NCI-H510A treated with DMSO at 0.1 percent for 48 hours (cell line): ENCODE measurements at regions not wholly inside any gene's neighbourhood (a gene's known extent, or its start where the extent isn't known, plus 50 kb on each side); places are given as distances from the start of the nearest gene placed in this dataset.
A peak's percentile ranks its signal among the peaks of the same experiment; 100 is the strongest.

ENCODE experiments used
- DNase-seq: peaks from one replicate; lab custom pipeline; 2025; lab: John Stamatoyannopoulos, UW

DNA sequence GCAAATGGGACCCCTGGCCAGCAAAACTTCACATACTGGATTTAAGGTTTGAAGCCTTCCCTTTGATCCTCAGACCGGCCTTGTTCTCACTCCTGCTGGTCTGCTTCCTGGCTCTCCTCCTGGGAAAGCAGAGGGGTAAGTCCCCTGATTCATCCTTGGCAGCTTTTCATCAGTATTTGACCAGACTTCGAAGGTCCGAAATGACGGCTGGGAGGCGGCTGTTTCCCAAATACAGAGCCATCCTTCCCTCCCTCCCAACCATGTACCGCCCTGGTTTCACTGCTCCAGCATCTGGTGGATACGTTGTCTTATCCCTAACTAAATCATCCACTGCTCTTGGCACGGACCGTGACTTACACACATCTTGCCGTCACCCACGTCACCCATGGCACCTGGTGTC is 265.5 kb downstream of the BCOR start:
- no peak for DNase-seq

DNA sequence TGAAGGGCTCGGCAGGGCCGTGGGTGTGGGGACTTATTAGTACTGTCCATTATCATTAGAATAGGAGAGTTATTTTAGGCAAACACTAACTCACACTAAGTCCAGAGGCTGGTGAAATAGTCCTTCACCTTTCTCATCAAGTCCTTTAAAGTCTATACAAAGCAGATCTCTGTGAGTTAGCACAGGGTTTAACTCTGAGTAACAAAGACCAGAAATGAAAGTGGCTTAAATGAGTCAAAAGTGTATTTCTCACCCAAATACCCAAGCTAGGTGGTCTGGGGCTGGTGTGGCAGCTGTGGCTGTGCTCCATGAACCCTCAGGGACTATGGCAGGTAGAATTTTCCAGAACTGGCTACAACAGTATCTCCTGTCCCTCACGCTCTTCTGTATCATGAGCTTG is 263.2 kb downstream of the BCOR start:
- no peak for DNase-seq

DNA sequence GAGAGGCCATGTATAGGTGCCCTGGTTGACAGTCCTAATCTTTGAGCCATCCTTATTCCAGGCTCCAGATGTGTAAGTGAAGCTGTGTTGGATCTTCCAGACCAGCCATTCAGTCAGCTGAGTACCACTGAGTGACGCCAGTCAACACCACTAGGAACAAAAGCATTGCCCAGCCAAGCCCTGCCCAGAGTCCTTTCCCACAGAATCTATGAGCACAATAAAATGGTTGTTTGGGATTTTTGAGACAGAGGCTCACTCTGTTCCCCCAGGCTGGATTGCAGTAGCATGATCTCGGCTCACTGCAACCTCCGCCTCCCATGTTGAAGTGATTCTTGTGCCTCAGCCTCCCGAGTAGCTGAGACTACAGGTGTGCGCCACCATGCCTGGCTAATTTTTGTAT is 262.5 kb downstream of the BCOR start:
- no peak for DNase-seq

DNA sequence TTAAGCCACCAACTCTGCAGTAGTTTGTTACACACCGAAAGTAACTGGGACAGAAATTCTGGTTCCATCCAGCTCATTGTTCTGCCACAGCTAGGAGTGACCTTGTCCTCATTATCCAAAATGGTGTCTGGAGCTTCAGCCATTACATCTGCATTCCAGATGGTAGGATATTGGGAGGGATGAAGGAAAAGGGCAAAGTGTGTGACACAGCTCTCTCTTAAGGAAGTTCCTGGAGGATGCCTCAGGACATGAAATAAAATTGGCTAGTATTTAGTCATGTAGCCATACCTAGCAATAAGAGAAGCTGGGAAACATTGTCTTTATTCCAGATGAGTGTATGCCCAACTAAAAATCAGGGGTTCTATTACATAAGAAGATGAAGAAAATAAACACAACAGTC is 262.0 kb downstream of the BCOR start:
- DNase-seq: no peak

DNA sequence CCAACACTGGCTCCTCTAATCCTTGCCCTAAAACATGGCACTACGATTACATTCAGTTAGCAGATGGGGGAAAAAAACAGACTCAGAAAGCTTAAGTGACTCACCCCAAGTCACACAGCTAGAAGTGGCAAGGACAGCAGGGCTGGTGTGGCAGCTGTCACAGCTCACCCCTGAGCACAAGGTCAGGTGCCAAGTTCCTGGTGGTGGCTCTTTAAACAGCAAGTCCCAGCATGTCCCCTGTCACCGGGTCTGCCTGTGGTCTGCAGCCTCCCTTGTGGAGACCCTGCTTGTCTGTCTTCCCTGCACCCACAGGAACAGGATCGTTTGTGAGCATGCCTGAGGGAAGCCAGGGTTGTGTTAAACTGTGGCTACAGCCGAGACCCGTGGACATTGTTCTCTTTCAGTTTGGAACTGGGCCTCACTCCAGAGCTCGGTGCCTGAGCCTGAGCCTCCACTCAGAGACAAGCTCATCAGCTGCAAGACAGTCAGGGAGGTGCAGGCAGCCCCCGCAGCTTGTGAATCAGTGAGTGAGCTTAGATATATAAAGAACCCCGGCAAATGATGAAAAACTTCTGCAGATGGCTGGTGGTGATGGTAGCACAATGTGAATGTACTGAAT is 260.8 kb downstream of the BCOR start:
- peak; percentile 26 for DNase-seq

DNA sequence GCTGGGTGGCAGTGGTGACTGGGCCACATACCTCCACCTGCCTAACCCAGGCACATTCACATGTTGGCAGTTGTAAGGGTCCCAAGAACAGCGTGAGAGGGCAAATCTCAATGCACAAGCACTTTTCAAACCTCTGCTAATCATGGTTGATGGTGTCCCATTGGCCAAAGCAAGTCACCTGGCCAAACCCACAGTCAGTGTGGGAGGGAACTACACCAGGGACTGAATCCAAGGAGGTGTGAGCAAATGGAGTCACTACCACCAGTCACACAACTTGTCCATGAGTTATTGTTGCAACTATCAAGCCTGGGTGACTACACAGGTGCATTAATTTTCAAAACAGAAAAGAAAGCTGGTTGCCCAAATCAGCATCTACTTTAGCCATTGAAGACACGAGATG is 260.1 kb downstream of the BCOR start:
- no peak for DNase-seq

DNA sequence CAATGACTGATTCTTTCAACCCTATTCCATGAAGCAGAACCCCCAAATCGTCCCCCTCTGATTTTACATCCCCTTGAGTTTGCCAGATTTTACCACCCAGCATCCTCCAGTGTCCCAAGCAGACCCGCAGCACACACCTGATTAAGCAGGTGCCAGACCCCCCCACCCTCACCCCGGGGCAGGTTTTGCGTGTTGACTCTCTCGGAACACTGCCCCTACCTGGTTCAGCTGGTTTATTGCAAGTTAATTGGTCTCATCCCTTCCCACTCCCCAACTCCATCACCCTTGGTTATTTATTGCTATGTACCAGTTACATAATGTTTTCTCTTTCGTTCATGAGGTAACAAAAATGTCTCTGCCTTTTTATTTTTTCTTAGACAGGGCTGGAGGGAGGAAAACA is 258.4 kb downstream of the BCOR start:
- DNase-seq: no peak

DNA sequence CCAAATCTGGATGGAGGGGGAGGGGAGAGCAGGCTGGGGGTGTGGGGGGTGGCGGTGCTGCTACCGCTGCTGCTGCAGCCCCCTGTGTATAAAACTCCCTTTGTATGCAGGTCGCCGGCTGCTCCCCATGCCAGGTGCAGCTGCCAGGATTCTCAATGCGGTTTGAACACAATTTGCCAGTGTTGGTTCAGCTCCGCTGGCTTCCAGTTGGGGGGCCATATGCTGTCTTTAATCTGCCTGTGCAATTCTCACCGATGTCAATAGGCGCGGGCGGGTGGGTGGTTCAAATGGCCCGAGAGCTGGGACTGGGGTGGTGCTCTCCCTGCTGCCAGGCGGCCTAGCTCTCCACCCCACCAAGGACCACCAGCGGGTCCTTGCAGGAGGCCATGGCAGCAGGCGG is 257.6 kb downstream of the BCOR start:
- no peak for DNase-seq

DNA sequence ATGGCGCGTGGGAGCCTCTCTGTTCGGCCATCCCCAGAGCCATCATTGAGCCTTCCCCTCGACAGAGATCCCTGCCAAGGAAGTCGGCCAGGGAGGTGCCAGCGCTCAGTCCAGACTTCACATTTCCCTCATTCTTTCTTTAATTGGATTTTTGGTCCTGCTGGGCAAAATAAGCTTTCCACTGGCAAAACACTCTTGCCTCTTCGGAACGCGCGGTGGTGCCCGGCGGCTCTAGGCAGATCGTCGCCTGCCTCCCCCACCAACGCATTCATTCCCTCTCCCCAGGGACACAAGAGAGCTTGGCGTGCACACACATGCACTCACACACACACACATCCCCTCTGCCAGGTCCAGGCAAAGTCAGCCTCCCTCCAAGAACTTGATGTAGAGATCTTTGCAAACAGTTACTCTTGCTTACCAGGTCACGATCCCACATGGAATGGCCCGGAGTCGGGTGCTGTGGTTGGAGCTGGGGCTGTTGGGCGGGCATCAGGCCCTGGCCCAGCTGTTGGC is 257.1 kb downstream of the BCOR start:
- no peak for DNase-seq

DNA sequence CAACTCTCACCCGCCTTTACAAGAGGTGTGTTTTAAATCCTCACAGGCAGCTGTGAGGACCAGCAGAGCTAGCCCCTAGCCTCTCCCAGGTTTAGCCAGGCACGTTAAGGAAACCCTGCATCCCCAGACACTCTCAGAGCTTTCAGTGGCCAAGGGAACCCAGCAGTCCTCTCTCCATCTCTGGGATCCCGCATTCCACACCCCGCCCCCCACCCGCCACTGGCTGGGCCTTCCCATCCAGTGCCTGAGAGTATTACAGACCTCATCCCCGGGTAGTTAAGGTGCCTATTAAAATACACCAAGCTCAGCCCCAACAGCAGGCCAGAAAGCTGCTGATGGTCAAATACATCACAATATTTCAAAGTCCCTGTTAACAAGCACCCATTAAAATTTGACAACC is 256.2 kb downstream of the BCOR start:
- DNase-seq: no peak

DNA sequence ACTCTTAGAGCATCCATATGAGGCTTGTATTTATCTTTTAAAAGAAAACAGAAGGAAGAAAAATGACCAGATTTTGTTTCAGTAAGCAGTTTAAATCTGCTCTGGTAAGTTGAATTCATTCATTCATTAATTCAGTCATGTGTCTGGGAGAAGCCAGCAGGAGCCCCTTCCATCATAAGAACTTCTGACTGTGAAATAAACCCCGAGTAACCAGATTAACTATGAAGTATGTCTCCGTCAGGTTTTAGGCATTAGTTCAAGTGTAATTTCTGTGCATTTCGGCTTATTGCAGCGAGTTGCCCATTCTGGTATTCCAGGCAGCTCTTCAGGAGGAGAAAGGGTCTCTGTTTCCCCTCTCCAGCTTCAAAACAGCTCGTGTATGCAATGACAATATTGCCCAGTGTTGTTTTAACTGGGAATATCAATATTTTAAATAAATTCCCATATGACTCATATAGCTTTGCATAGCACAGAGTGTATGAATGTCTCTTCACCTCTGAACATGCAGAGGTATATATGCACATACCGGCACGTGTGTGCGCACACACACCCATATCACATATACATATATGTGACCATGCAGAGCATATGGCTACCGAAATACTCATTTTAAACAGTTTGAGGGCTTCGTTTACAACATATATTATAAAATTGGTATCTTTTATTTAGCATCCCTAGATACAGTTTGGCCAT is 255.3 kb downstream of the BCOR start:
- no peak for DNase-seq

DNA sequence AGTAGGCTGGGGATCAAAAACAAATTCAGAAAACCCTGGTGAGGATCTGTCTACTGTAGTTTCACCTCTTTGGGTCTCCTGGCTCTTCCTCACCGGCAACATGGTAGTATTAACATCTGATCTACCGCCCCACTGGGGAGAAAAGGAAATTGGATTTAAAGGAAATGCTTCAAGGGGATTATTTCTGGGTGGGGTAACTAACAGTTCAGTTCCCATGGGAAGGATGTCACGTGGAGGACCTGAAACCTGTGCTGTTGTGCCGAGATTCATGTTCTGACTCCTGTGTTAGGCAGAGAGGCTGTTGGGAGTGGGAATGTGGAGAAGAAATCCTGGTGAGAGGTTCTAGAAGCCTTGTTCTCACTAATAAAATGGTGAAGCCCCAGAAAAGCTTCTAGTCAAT is 254.4 kb downstream of the BCOR start:
- DNase-seq: no peak

DNA sequence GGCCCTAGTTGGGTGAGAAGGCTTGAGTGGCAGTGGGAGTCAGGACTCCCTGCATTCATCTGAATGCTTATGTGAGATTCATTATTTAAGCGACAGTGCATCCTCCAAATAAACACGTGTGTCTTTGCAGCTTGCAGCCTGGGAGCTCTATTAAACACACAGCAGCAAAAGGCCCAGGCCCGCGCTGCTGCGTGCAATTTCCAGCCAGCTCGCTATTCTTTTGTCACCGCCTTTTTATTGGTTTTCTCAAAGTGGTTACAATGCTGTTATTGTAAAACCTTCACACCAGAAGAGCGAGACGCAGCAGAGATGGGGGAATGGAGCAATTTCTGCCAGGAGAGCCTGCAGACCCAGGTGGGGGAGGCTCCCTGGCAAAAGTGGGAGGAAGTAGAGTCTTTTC is 252.5 kb downstream of the BCOR start:
- DNase-seq: no peak

DNA sequence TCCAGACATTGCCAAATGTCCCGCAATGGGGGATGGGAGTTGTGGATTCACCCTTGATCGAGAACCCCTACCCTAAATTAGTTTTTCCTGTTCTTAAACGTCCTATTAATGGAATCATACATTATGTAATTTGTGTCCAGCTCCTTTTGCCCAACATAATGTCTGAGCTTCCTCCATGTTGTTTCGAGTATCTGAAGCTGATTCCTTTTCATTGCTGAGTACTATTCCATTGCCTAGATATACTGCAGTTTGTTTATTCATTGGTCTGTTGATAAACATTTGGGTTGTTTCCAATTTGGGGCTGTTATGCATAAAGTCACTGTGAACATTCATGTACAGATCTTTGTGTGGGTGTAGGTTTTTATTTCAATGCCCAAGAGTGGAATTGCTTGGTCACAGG is 251.3 kb downstream of the BCOR start:
- no peak for DNase-seq

DNA sequence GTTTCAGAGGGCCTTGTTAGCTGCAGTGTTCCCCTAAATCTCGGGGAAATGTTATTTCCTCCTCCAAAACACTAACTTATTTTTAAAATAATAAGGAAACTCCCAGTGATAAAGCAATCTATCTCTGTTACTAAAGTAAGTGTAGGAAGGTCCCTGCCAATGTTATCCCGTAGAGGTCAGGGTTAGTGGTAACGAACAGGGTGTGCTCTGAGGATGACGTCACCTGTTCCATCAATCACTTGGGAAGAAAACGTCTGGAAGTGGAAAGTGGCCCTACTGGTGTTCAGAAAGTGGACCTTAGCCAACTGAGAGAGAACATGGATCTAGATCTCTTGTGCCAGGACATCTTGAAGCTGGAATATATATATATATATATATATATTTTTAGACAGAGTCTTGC is 249.5 kb downstream of the BCOR start:
- DNase-seq: peak; percentile 7

DNA sequence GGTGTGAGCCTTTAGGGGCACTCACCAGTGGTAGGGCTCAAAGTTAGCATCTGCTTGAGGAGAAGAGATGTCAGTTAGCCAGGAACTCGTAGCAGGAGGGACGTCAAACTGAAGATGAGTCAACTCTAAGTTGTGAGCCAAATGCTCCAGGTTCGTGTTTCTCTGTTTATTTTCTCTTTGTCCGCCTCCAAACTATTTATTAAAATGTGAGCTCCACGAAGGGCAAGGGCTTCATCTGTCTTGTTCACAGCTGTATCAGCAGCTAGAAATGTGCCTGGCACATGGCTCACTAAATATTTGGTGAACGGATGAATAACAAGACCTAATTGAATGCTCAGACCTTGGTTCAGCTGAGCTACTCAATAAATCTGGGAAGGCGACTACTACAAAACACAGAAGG is 248.9 kb downstream of the BCOR start:
- DNase-seq: no peak

DNA sequence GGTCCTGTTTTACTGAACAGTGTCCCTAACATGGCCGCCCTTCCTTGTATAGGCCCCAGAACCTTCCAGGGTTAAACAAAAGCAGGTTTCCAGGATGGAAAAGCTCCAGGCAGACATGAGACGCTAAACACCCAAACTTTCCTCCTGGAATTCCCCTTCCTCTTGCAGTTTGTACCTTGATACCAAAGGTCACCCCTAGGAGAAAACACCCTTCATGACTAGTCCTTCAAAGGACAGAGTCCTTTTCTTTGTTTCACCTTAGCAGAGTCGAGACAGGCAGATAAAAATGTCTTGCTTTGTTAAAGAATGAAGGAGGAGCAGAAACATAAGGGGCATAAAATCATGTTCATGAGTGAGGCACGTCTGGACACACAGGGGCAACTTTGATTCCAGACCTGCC is 247.5 kb downstream of the BCOR start:
- no peak for DNase-seq

DNA sequence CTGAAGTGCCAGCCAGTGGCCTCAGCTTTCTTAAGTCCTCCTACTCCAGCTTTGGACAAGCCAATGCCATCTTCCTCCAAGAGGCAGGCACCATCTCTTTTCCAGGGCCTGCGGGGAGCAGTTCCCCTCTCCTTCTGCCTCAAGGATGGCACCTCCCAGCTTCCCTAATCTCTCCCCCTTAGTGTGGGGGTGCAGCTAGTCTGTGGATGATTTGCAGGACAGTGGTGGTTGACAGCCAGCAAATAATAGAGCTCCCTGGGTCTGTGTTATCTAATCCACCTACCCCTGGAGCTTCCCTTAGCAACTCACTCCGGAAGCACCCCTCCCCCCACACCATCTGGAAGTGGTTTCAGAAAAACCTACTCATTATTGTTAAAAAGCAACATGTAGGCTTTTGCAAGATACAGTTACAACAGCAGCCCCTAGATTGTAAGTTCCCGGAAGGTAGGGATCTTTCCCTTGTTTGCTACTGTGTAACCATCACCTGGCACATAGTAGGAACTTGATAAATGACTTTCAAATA is 247.1 kb downstream of the BCOR start:
- no peak for DNase-seq

DNA sequence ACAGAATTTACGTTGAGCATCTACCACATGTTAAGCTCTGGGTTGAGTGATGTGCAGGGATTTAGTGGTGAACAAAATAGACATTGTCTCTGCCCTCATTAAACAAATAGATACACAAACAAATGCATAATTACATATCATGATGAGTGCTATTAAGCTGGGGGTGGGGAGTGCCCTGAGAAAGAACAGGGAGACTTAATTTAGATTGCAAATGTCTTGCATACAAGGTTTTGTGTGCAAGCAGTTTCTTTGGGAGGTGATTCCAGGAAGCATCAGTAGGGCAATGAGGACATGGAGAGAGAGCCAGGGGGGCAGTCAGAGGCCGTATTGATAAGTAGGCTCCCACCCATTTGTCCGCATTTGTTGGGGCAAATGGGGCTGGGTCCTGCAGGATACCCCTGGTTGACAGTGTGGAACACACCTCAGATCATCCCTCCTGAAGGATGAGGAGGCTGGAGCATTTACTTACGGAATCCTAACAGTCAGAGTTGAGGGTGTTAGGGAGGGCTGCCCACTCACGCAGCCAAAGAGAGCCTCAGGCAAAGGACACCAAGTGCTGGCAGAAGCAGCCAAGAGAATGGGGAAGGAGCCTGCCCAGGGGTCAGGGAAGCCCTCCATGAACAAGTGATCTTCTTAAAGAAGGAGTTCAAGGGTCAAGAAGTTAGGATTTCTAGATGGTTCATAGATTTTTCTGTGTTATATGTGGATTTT is 245.9 kb downstream of the BCOR start:
- no peak for DNase-seq

DNA sequence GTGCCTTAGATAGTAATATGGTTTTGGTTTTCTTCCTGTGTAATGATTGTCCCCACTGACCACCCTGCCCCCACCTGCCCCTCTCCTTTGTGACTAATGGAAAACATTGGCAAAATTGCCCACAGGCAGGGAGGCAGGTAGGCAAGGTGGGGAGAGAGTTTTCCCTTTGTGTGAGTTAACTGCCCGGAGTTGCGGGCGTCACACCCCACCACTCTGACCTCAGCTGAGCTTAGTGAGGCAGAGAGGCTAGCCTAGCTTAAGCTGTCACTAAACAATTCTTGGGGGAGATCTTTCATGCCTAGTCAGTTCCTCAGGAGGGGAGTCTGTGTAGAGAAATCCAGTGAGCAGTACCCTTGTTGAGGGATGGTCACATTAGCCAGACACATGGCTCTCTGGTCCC is 245.3 kb downstream of the BCOR start:
- no peak for DNase-seq

DNA sequence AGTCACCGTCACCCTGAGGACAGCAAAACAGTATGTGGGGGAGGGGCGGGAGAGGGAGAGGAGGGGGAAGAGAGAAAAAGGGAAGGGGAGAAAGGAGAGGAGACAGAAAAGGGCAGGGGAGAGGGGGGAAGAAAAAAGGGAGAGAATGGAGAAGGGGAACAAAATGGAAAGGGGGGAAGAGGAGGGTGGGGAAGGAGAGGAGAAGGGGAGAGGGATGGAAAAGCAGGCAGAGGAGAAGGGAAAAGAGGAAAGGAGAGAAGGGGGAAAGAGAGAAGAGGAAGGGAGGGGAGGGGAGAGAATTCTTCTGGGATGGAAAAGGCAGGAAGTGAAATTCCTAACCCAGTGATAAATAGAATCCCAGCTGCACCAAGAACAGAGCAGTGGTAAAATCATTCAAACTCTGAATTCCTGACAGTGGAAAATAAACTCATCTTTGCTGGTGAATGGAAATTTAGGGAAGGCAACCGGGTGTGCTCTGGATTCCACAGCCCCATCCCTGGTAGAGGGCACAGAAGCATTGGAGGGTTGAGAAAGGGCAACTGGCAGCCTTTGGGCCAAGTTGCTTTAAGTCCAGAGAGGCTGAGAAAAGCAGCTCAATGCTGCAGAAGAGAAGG is 244.2 kb downstream of the BCOR start:
- DNase-seq: no peak
